BJ (cell line): ENCODE measurements at regions not wholly inside any gene's neighbourhood (a gene's known extent, or its start where the extent isn't known, plus 50 kb on each side); places are given as distances from the start of the nearest gene placed in this dataset.

Experiments
- CTCF ChIA-PET: fragments of 350-600 bp; formaldehyde crosslinking; extraction: SDS; loops from one replicate; lab custom pipeline; 2021; ENCODE audit warnings: antibody characterized with exemption, inconsistent platforms; lab: Yijun Ruan, JAX
- POLR2A ChIA-PET: fragments of 300-600 bp; sonication (Branson Sonifier 250); formaldehyde crosslinking; extraction: SDS; loops from one replicate; lab custom pipeline; 2021; ENCODE audit warnings: antibody characterized with exemption; lab: Charles Lee
- DNase-seq: peaks from one replicate; pipeline ENCODE4 v3.0.0-alpha.2; 2011; ENCODE audit warnings: low read depth
- H3K27me3 ChIP-seq: 2 replicates; pipeline ENCODE4 v1.6.0; 2011; ENCODE audit warnings: low read length; ENCODE audit not compliant: control insufficient read depth, insufficient read depth
- H3K36me3 ChIP-seq: 2 replicates; pipeline ENCODE4 v1.5.1; 2011; ENCODE audit warnings: low read length; ENCODE audit not compliant: control insufficient read depth, insufficient read depth
- H3K4me3 ChIP-seq: 2 replicates; pipeline ENCODE4 v1.5.1; 2011; ENCODE audit warnings: low read depth, mild to moderate bottlenecking, control low read depth, low read length
- TF ChIP-seq, protein P1 (sequence below): IDR thresholded peaks from 2 replicates; pipeline ENCODE4 v1.5.1; 2011; ENCODE audit warnings: low read depth, mild to moderate bottlenecking, control low read depth, inconsistent platforms, low read length, moderate library complexity; ENCODE audit not compliant: insufficient read depth

DNA sequence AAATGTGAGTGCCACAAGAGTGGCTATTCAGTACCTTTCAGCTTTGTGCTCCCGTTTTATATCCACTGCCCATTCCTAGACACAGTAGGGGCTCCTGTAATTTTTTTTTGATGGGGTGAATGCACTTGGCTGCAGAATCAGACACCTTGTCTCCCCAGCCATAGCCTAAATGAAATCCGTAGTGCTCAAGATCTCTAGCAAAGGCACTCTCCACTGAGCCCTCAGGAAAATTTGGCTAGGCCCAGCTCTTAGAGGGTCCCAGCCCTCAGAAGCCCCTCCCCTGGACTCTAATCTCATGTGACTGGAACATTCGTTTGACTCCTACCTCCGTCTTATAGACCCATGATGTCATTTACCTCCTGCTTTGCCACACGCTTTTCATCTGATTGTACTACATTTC, 323.9 kb downstream of the SMAD2 start:
- DNase-seq, result no peak
- CTCF ChIA-PET, result interaction anchor here (0.7 kb wide), 1 partner anchor 111 kb away, joined by 3 read pairs; no protein-coding TSS in a partner anchor
- Histone ChIP-seq H3K4me3 (no peak overlapping the region), H3K36me3 (no peaks in the 10 kb centered on the region), H3K27me3 (no peaks in the 10 kb centered on the region)
- POLR2A ChIA-PET, result no interaction called here
- TF ChIP-seq, protein P1, sequence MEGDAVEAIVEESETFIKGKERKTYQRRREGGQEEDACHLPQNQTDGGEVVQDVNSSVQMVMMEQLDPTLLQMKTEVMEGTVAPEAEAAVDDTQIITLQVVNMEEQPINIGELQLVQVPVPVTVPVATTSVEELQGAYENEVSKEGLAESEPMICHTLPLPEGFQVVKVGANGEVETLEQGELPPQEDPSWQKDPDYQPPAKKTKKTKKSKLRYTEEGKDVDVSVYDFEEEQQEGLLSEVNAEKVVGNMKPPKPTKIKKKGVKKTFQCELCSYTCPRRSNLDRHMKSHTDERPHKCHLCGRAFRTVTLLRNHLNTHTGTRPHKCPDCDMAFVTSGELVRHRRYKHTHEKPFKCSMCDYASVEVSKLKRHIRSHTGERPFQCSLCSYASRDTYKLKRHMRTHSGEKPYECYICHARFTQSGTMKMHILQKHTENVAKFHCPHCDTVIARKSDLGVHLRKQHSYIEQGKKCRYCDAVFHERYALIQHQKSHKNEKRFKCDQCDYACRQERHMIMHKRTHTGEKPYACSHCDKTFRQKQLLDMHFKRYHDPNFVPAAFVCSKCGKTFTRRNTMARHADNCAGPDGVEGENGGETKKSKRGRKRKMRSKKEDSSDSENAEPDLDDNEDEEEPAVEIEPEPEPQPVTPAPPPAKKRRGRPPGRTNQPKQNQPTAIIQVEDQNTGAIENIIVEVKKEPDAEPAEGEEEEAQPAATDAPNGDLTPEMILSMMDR, result no peak

DNA sequence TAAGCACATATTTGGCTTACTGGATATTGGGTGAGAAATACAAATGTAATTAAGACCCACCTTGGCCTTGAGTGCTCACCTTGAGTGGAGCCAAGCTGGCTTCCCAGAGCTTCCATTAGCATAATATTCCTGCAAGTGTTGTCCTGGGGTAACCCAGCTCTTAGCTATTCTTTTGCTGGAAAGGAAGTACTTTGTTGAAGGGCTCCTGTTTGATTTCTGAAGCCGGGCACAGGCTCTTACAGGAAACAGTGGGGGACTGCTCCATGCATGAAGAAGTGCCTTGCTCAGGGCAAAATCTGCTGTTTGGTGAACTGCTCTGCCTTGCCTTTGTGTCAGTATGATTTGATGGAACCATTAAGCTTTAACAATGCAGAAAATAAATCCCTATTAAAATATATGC, 325.4 kb downstream of the SMAD2 start:
- TF ChIP-seq, protein P1, result no peak
- no peaks in the 10 kb centered on the region for H3K36me3 ChIP-seq
- ChIA-PET CTCF (no interaction called here), POLR2A (no interaction called here)
- no peak overlapping the region for H3K4me3 ChIP-seq
- no peaks in the 10 kb centered on the region for H3K27me3 ChIP-seq
- no peak for DNase-seq

DNA sequence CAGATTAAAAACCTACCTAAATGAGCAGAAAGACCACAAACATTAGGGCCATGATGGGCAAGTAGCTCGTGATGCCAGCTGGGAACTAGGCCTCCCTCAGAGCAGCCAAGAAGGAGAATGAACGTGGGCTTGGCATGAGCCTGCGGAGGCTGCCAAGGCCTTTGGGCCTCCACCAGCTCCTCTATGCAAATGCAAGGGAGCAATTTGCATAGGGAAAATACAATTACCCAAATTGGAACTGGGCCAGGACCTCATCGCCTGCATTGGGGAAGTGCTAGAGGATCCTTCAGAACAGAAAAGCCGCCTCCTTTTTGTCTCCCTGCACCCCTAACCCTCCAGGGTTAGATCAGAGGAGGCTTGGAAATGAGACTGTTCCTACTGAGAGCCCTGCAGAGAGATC, 326.4 kb downstream of the SMAD2 start:
- no peak for DNase-seq
- POLR2A ChIA-PET, result no interaction called here
- TF ChIP-seq, protein P1, result no peak
- Histone ChIP-seq H3K4me3 (no peak overlapping the region), H3K36me3 (no peaks in the 10 kb centered on the region), H3K27me3 (no peaks in the 10 kb centered on the region)
- CTCF ChIA-PET, result no interaction called here

DNA sequence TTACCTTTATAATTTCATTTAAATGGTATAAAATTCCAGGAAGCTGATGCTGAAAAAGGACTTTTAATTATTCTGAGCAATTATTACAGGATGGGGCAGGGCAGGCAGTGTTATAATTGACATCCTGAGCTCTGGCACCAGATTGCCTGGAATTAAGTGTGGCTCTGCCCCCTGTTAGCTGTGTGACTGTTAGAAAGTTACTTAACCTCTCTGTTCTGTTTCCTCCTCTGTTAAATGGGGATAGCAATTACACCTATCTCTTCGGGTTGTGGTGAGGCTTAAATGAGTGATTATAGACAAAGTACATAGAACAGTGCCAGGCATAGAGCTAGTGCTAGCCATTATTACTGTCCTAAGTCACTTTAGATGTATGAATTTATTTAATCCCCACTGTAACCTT, 327.3 kb downstream of the SMAD2 start:
- Histone ChIP-seq H3K4me3 (no peak overlapping the region), H3K36me3 (no peaks in the 10 kb centered on the region), H3K27me3 (no peaks in the 10 kb centered on the region)
- DNase-seq, result no peak
- ChIA-PET CTCF (no interaction called here), POLR2A (no interaction called here)
- TF ChIP-seq, protein P1, result no peak

DNA sequence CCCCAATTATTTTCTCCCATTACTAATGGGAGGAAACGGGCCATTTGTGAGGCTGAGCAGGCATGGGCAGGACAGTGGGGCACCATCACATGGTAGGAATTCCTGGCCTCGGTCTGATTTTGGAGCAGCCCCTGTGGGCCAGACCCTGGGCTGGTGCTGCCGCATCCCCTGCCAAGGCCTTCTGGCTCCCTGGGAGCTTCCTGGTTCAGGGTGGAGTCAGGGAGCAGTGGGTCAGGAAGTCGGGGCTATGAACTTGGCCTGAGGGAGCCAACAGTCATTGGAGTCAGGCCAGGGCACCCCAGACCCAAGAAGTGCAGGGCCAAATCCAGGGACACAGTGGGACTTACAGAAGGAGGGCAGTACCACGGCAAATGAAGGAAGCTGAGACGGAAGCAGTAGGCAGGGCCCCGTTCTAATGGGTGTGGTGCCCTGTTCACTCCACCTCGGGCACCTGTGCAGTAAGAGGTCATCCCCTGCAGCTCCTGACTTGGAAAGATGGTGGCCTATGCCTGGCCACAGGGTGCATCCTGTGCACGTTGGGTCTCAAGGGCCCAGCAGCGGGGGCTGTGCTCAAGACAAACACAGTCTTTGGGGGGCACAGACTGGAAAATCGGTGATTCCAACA, 328.1 kb downstream of the SMAD2 start:
- ChIA-PET POLR2A (no interaction called here), CTCF (no interaction called here)
- TF ChIP-seq, protein P1, result no peak
- DNase-seq, result no peak
- no peaks in the 10 kb centered on the region for H3K36me3 ChIP-seq
- H3K27me3 ChIP-seq, result no peaks in the 10 kb centered on the region
- H3K4me3 ChIP-seq, result no peak overlapping the region
